ENCODE measurements at regions not wholly inside any gene's neighbourhood (a gene's known extent, or its start where the extent isn't known, plus 50 kb on each side); places are given as distances from the start of the nearest gene placed in this dataset.

- Histone ChIP-seq H3K9me3 (replicated peaks; ENCODE audit: control insufficient read depth, insufficient read depth, low read length) (peaks cover 1% of the 10 kb centered on the region), H2AFZ (ENCODE audit: low read depth, low read length) (no peak overlapping the region), H3K4me3 (replicated peaks in 1 of 3; ENCODE audit: insufficient read depth in 1 of 3, low read depth in 1 of 3, low read length in 3 of 3) (no peak overlapping the region), H3K27me3 (ENCODE audit: control insufficient read depth in 2 of 2, insufficient read depth in 2 of 2, low read length in 2 of 2) (no peaks in the 10 kb centered on the region), H3K36me3 (ENCODE audit: control insufficient read depth in 2 of 2, extremely low read depth in 1 of 2, insufficient read depth in 2 of 2, low read length in 2 of 2) (no peaks in the 10 kb centered on the region), H3K9me1 (replicated peaks; ENCODE audit: control insufficient read depth, extremely low read depth, insufficient read depth, low read length) (no peaks in the 10 kb centered on the region), H3K27ac (ENCODE audit: insufficient read depth, low read depth, low read length) (no peak overlapping the region), H3K79me2 (ENCODE audit: control insufficient read depth, insufficient read depth, low read length) (no peaks in the 10 kb centered on the region), H3K4me2 (ENCODE audit: insufficient read depth, low read length) (no peak overlapping the region), H4K20me1 (replicated peaks; ENCODE audit: control insufficient read depth, extremely low read depth, insufficient read depth, low read length) (no peaks in the 10 kb centered on the region), H3K9ac (replicated peaks; ENCODE audit: extremely low read depth, insufficient read depth, low read length) (no peak overlapping the region), H3K4me1 (ENCODE audit: control insufficient read depth, extremely low read depth, insufficient read depth, low read length) (no peaks in the 10 kb centered on the region)
- intact Hi-C loops (cut with micrococcal nuclease): no loop called here
- POLR2A ChIA-PET: no interaction called here
- DNase-seq (ENCODE audit: low read depth, low spot score): no peak
- CTCF ChIA-PET: no interaction called here
- no peak for TF ChIP-seq MYC (IDR thresholded peaks at IDR 0.05; ENCODE audit: low read depth, low read length)
- TF ChIP-seq MAX (IDR thresholded peaks at IDR 0.05; ENCODE audit: insufficient read depth, insufficient read length): no peak
- TF ChIP-seq POLR2A (IDR thresholded peaks at IDR 0.05; ENCODE audit: low read depth, low read length): no peak
- TF ChIP-seq POLR2AphosphoS5 (IDR thresholded peaks at IDR 0.05; ENCODE audit: insufficient read depth, low read depth, low read length): no peak
- no peak for TF ChIP-seq GATA2 (IDR thresholded peaks at IDR 0.05; ENCODE audit: insufficient read depth, insufficient read length, low read depth, low read length)
- TF ChIP-seq JUN (IDR thresholded peaks at IDR 0.05; ENCODE audit: borderline replicate concordance, insufficient read depth, insufficient read length, low read depth): no peak
- no peak for TF ChIP-seq CTCF (IDR thresholded peaks at IDR 0.05; ENCODE audit: extremely low read depth in 1 of 2, insufficient read depth in 1 of 2, low read depth in 1 of 2, low read length in 2 of 2)
- no peak for TF ChIP-seq EZH2 (IDR thresholded peaks at IDR 0.05; ENCODE audit: borderline replicate concordance, low read depth, low read length, severe bottlenecking)
- TF ChIP-seq FOS (IDR thresholded peaks at IDR 0.05; ENCODE audit: borderline replicate concordance, insufficient read depth, low read length): no peak
- dilution Hi-C loops (cut with MboI; ENCODE audit: extremely low pct_ligation_motif_present, low sequenced_read_pairs): no loop called here
- FAIRE-seq: no peak
- BruUV-seq (replicated peaks): no TSS peak
Observed at GRCh38 chr5:118044169-118044568, 944.2 kb downstream of the DTWD2 start.
